ENCODE measurements at regions not wholly inside any gene's neighbourhood (a gene's known extent, or its start where the extent isn't known, plus 50 kb on each side); places are given as distances from the start of the nearest gene placed in this dataset.

DNA sequence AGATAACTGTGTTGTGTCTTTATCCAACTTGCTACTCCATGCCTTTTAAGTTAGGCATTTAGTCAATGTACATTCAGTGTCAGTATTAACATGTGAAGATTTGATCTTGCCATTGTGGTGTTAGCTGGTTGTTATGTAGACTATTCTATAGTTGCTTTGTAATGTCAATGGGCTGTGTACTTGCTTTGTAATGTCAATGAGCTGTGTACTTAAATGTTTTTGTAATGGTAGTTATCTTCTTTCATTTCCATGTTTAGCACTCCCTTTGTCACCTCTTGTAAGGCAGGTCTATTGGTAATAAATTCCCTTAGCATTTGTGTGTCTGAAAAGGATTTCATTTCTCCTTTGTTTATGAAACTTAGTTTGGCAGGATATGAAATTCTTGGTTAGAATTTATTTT is 53.4 kb downstream of the MC4R start:
- Histone ChIP-seq H3K9ac (ENCODE audit: low read length) (no peak overlapping the region), H3K4me1 (ENCODE audit: control insufficient read depth, insufficient read depth, low read length) (no peaks in the 10 kb centered on the region), H3K36me3 (ENCODE audit: control insufficient read depth, insufficient read depth, low read length, severe bottlenecking) (no peaks in the 10 kb centered on the region), H3K4me3 (ENCODE audit: low read length) (no peak overlapping the region), H3K9me3 (ENCODE audit: control insufficient read depth, low read length) (peaks cover 3% of the 10 kb centered on the region), H3K27me3 (replicated peaks; ENCODE audit: control insufficient read depth, insufficient read depth, low read length) (no peaks in the 10 kb centered on the region)
- no peak for DNase-seq (ENCODE audit: low read depth)

- no peaks in the 10 kb centered on the region for H3K27me3 ChIP-seq (replicated peaks; ENCODE audit: control insufficient read depth, insufficient read depth, low read length)
- peak; percentile 31 for DNase-seq (ENCODE audit: low read depth)
- H3K9ac ChIP-seq (ENCODE audit: low read length), result no peak overlapping the region
- no peaks in the 10 kb centered on the region for H3K4me1 ChIP-seq (ENCODE audit: control insufficient read depth, insufficient read depth, low read length)
- H3K9me3 ChIP-seq (ENCODE audit: control insufficient read depth, low read length), result peaks cover 7% of the 10 kb centered on the region
- no peak overlapping the region for H3K4me3 ChIP-seq (ENCODE audit: low read length)
- H3K36me3 ChIP-seq (ENCODE audit: control insufficient read depth, insufficient read depth, low read length, severe bottlenecking), result no peaks in the 10 kb centered on the region
Measured at GRCh38 chr18:60311676-60312360, 60.8 kb downstream of the MC4R start.

GRCh38 chr18:60295674-60296073 is 76.9 kb downstream of the MC4R start:
- Histone ChIP-seq H3K36me3 (ENCODE audit: control insufficient read depth, insufficient read depth, low read length, severe bottlenecking) (no peaks in the 10 kb centered on the region), H3K9me3 (ENCODE audit: control insufficient read depth, low read length) (no peaks in the 10 kb centered on the region), H3K4me1 (ENCODE audit: control insufficient read depth, insufficient read depth, low read length) (no peaks in the 10 kb centered on the region), H3K9ac (ENCODE audit: low read length) (no peak overlapping the region), H3K27me3 (replicated peaks; ENCODE audit: control insufficient read depth, insufficient read depth, low read length) (peaks cover 5% of the 10 kb centered on the region), H3K4me3 (ENCODE audit: low read length) (no peak overlapping the region)
- no peak for DNase-seq (ENCODE audit: low read depth)

DNA sequence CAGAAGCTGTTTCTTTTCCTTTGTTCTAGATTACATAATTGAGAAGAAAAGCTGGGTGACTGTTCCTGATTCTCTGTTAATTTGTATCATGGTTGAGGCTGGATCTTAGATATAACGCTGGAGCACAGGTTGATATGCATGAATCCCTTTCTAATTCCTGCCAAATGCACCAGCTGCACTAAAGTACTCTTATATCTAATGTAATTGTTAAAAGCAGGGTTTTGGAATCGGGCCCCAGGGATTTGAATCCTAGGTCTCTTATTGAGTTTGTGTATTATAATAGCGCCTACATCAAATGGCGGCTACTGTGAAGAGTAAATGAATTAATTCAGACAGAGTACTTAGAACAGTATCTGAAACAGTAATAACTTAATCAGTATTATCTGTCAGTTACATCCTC is 80.4 kb downstream of the MC4R start:
- H3K36me3 ChIP-seq (ENCODE audit: control insufficient read depth, insufficient read depth, low read length, severe bottlenecking), result no peaks in the 10 kb centered on the region
- H3K27me3 ChIP-seq (replicated peaks; ENCODE audit: control insufficient read depth, insufficient read depth, low read length), result no peaks in the 10 kb centered on the region
- H3K9ac ChIP-seq (ENCODE audit: low read length), result no peak overlapping the region
- H3K4me3 ChIP-seq (ENCODE audit: low read length), result no peak overlapping the region
- no peak for DNase-seq (ENCODE audit: low read depth)
- no peaks in the 10 kb centered on the region for H3K9me3 ChIP-seq (ENCODE audit: control insufficient read depth, low read length)
- H3K4me1 ChIP-seq (ENCODE audit: control insufficient read depth, insufficient read depth, low read length), result no peaks in the 10 kb centered on the region

DNA sequence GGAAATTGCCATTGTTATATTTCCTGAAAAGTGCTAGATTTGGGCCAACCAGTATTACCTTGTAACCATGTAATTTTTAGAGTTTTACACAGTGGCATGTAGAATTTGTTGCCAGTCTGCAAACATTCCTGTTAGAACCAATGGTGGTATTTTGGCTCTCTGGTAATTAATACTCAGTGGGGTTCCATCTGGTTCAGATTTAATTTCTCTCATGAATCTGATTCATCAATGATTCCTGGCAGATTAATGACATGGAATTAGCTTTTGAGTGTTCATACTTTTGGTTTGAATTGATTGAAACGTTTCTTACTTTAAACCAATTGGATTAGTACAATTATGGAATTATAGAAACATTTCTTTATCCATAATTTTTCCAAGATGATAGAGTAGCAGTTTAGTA is 93.2 kb downstream of the MC4R start:
- DNase-seq (ENCODE audit: low read depth), result no peak
- Histone ChIP-seq H3K9ac (ENCODE audit: low read length) (no peak overlapping the region), H3K4me3 (ENCODE audit: low read length) (no peak overlapping the region)

DNA sequence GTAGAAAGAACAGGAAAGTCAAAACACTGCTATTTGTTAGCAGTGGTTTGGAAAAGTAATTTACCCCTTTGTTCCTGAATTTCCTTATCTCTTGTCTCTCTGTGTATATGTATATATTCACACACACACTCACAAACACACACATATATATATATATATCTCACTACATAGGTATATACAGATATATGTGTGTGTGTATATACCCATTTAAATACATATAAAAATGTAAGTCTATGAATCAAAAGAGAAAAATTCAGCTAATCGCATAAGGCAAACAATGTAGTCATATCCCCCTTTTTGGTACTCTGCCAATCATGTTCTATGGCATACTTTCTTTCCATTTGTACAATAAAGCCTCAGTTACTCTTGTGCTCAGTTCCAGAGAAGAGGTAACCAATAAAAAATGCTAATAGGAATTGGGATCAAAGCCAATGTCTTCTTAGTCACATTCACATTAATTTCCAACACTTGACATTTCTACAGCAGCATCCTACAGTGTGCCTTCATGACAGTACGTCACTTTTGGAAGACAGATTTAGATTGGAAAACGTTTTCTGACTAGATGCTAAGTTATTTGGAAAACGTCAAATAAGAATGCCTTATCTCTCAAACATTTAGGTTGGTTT is 94.6 kb downstream of the MC4R start:
- Histone ChIP-seq H3K4me3 (ENCODE audit: low read length) (no peak overlapping the region), H3K36me3 (ENCODE audit: control insufficient read depth, insufficient read depth, low read length, severe bottlenecking) (no peaks in the 10 kb centered on the region), H3K27me3 (replicated peaks; ENCODE audit: control insufficient read depth, insufficient read depth, low read length) (no peaks in the 10 kb centered on the region)

More for the DNA sequence above, 93.2 kb downstream of the MC4R start:
- no peaks in the 10 kb centered on the region for H3K27me3 ChIP-seq (replicated peaks; ENCODE audit: control insufficient read depth, insufficient read depth, low read length)
- no peaks in the 10 kb centered on the region for H3K4me1 ChIP-seq (ENCODE audit: control insufficient read depth, insufficient read depth, low read length)
- H3K36me3 ChIP-seq (ENCODE audit: control insufficient read depth, insufficient read depth, low read length, severe bottlenecking), result no peaks in the 10 kb centered on the region
- no peaks in the 10 kb centered on the region for H3K9me3 ChIP-seq (ENCODE audit: control insufficient read depth, low read length)

GRCh38 chr18:60267391-60268058 is 105.0 kb downstream of the MC4R start:
- DNase-seq (ENCODE audit: low read depth), result no peak
- no peaks in the 10 kb centered on the region for H3K27me3 ChIP-seq (replicated peaks; ENCODE audit: control insufficient read depth, insufficient read depth, low read length)
- H3K9ac ChIP-seq (ENCODE audit: low read length), result no peak overlapping the region
- no peaks in the 10 kb centered on the region for H3K4me1 ChIP-seq (ENCODE audit: control insufficient read depth, insufficient read depth, low read length)
- peaks cover 13% of the 10 kb centered on the region for H3K9me3 ChIP-seq (ENCODE audit: control insufficient read depth, low read length)
- H3K36me3 ChIP-seq (ENCODE audit: control insufficient read depth, insufficient read depth, low read length, severe bottlenecking), result no peaks in the 10 kb centered on the region
- H3K4me3 ChIP-seq (ENCODE audit: low read length), result no peak overlapping the region

More for the DNA sequence above, 94.6 kb downstream of the MC4R start:
- H3K4me1 ChIP-seq (ENCODE audit: control insufficient read depth, insufficient read depth, low read length), result no peaks in the 10 kb centered on the region
- DNase-seq (ENCODE audit: low read depth), result peak; percentile 36
- H3K9me3 ChIP-seq (ENCODE audit: control insufficient read depth, low read length), result peaks cover under 1% of the 10 kb centered on the region
- H3K9ac ChIP-seq (ENCODE audit: low read length), result no peak overlapping the region

DNA sequence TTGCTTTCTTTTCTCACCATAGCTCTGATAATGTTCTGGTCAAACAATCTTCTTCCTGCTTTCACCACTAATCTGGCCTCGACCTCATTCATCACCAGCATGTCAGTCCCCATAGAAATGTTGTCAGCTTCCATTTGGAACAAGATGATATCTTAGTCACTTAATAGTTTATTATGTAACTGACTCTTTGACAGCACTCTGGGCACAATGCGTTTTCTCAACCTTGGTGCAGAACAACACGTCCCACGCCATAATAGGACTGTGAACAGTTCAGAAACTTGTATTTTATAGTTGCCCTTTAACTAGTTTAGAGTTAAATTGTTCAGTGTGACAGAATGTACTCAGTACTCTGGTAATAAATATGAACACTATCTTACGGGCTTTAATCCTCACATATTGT is 106.0 kb downstream of the MC4R start:
- no peak for DNase-seq (ENCODE audit: low read depth)

DNA sequence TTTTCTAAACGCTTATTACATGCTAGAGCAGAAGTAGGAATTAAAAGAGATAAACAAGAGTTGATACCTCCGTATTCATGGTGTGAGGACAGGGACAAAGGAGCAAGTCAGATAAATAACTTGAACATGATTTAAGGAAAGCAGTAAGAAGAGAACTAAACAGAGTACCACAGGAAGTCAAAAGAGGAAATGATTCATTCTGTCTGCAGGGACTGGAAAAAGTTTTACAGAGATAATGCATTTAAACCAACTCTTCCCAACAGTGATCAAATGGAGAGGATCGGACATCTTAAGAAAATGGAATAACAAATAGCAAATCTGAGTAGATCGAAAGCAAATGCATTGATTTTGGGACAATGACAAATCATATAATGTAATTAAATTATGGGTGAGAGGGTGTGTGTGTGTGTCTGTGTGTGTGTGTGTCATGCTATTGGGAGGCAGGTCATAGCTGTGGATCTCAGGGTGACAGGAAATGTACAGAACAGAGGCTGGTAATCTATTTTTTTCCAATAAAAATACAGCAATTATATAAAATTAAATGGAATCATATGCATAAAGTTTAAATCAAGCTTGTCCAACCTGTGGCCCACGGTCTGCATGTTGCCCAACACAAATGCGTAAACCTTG is 113.4 kb downstream of the MC4R start:
- no peak overlapping the region for H3K4me3 ChIP-seq (ENCODE audit: low read length)
- H3K9ac ChIP-seq (ENCODE audit: low read length), result no peak overlapping the region
- no peaks in the 10 kb centered on the region for H3K27me3 ChIP-seq (replicated peaks; ENCODE audit: control insufficient read depth, insufficient read depth, low read length)
- peak; percentile 18 for DNase-seq (ENCODE audit: low read depth)
- H3K9me3 ChIP-seq (ENCODE audit: control insufficient read depth, low read length), result no peaks in the 10 kb centered on the region
- H3K4me1 ChIP-seq (ENCODE audit: control insufficient read depth, insufficient read depth, low read length), result no peaks in the 10 kb centered on the region
- H3K36me3 ChIP-seq (ENCODE audit: control insufficient read depth, insufficient read depth, low read length, severe bottlenecking), result no peaks in the 10 kb centered on the region

More for the DNA sequence above, 106.0 kb downstream of the MC4R start:
- H3K9ac ChIP-seq (ENCODE audit: low read length), result no peak overlapping the region
- no peaks in the 10 kb centered on the region for H3K36me3 ChIP-seq (ENCODE audit: control insufficient read depth, insufficient read depth, low read length, severe bottlenecking)
- no peaks in the 10 kb centered on the region for H3K4me1 ChIP-seq (ENCODE audit: control insufficient read depth, insufficient read depth, low read length)
- H3K4me3 ChIP-seq (ENCODE audit: low read length), result no peak overlapping the region
- peaks cover 7% of the 10 kb centered on the region for H3K9me3 ChIP-seq (ENCODE audit: control insufficient read depth, low read length)
- no peaks in the 10 kb centered on the region for H3K27me3 ChIP-seq (replicated peaks; ENCODE audit: control insufficient read depth, insufficient read depth, low read length)

GRCh38 chr18:60249388-60249787 is 123.2 kb downstream of the MC4R start:
- Histone ChIP-seq H3K4me1 (ENCODE audit: control insufficient read depth, insufficient read depth, low read length) (no peaks in the 10 kb centered on the region), H3K36me3 (ENCODE audit: control insufficient read depth, insufficient read depth, low read length, severe bottlenecking) (no peaks in the 10 kb centered on the region), H3K4me3 (ENCODE audit: low read length) (no peak overlapping the region), H3K9ac (ENCODE audit: low read length) (no peak overlapping the region), H3K27me3 (replicated peaks; ENCODE audit: control insufficient read depth, insufficient read depth, low read length) (no peaks in the 10 kb centered on the region), H3K9me3 (ENCODE audit: control insufficient read depth, low read length) (no peaks in the 10 kb centered on the region)
- DNase-seq (ENCODE audit: low read depth), result no peak

Data from adipocyte (in vitro differentiated cells).